KMS-11 (cell line): ENCODE measurements at regions not wholly inside any gene's neighbourhood (a gene's known extent, or its start where the extent isn't known, plus 50 kb on each side); places are given as distances from the start of the nearest gene placed in this dataset.
"Not testable (repeated sequence)": the region's sequence is repeated elsewhere in the genome, so short reads cannot be mapped to it uniquely, and the experiment has no call there.

Experiments used
- H2AFZ ChIP-seq: fragments of 200-600 bp; sonication (generic); 2 replicates; pipeline ENCODE4 v1.6.1; 2016; ENCODE audit warnings: antibody characterized with exemption, mixed run types, low read depth
- H3K27ac ChIP-seq: fragments of 200-600 bp; sonication (generic); 2 replicates; pipeline ENCODE4 v1.6.1; 2016; ENCODE audit warnings: mild to moderate bottlenecking, mixed run types
- H3K27me3 ChIP-seq: fragments of 200-600 bp; sonication (generic); 2 replicates; pipeline ENCODE4 v1.6.1; 2017; ENCODE audit warnings: mild to moderate bottlenecking, low read depth, mixed run types, moderate library complexity; ENCODE audit not compliant: insufficient read depth
- H3K36me3 ChIP-seq: fragments of 200-600 bp; sonication (generic); 2 replicates; pipeline ENCODE4 v1.6.1; 2017; ENCODE audit warnings: mild to moderate bottlenecking, mixed run types; ENCODE audit not compliant: insufficient read depth
- H3K4me1 ChIP-seq: fragments of 200-600 bp; sonication (generic); 2 replicates; pipeline ENCODE4 v1.6.1; 2016; ENCODE audit warnings: mild to moderate bottlenecking, low read depth, mixed run types; ENCODE audit not compliant: poor library complexity, severe bottlenecking
- H3K4me2 ChIP-seq: fragments of 200-600 bp; sonication (generic); 2 replicates; pipeline ENCODE4 v1.7.0; 2016; ENCODE audit warnings: mild to moderate bottlenecking, mixed run types
- H3K4me3 ChIP-seq: fragments of 200-600 bp; sonication (generic); IDR thresholded peaks from 2 replicates; pipeline ENCODE4 v1.6.1; 2017; ENCODE audit warnings: low read depth, low read length, mixed read lengths; ENCODE audit not compliant: insufficient read depth
- H3K79me2 ChIP-seq: fragments of 200-600 bp; sonication (generic); 2 replicates; pipeline ENCODE4 v1.6.1; 2016; ENCODE audit warnings: low read depth, mixed run types; ENCODE audit not compliant: insufficient read depth
- H3K9ac ChIP-seq: fragments of 200-600 bp; sonication (generic); 2 replicates; pipeline ENCODE4 v1.6.1; 2016; ENCODE audit warnings: mild to moderate bottlenecking, mixed run types
- H4K20me1 ChIP-seq: fragments of 200-600 bp; sonication (generic); 2 replicates; pipeline ENCODE4 v1.6.1; 2016; ENCODE audit warnings: mild to moderate bottlenecking, mixed run types; ENCODE audit not compliant: insufficient read depth
- TF ChIP-seq, protein P1 (sequence below): fragments of 200-600 bp; sonication (generic); conservative IDR thresholded peaks from 2 replicates; pipeline ENCODE4 v1.6.1; 2017; ENCODE audit warnings: low read depth, mild to moderate bottlenecking, antibody characterized with exemption, low read length, moderate library complexity, mixed read lengths

DNA sequence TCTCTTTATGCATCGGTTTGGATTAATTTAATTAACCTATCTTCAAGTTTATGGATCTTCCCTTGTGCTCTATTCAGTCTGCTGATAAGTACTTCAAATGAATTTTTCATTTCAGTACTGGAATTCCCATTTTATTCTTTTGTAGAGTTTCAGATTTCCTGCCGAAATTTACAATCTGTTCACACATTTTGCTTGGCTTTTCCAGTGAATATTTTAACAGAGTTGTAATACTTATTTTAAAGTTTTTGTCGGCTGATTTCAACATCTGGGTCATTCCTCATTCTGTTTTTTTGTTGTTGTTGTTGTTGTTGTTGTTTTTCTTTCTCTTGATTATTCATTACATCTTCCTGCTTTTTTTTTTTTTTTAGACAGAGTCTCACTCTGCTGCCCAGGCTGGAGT, 89.9 kb upstream of the KCNMA1 start:
- Histone ChIP-seq H3K9ac (no peak overlapping the region), H3K36me3 (no peaks in the 10 kb centered on the region), H3K27ac (no peak overlapping the region), H3K27me3 (no peaks in the 10 kb centered on the region), H3K79me2 (no peaks in the 10 kb centered on the region), H3K4me1 (no peaks in the 10 kb centered on the region), H3K4me3 (no peak overlapping the region), H3K4me2 (no peak overlapping the region), H4K20me1 (no peaks in the 10 kb centered on the region), H2AFZ (no peak overlapping the region)
- TF ChIP-seq, protein P1, sequence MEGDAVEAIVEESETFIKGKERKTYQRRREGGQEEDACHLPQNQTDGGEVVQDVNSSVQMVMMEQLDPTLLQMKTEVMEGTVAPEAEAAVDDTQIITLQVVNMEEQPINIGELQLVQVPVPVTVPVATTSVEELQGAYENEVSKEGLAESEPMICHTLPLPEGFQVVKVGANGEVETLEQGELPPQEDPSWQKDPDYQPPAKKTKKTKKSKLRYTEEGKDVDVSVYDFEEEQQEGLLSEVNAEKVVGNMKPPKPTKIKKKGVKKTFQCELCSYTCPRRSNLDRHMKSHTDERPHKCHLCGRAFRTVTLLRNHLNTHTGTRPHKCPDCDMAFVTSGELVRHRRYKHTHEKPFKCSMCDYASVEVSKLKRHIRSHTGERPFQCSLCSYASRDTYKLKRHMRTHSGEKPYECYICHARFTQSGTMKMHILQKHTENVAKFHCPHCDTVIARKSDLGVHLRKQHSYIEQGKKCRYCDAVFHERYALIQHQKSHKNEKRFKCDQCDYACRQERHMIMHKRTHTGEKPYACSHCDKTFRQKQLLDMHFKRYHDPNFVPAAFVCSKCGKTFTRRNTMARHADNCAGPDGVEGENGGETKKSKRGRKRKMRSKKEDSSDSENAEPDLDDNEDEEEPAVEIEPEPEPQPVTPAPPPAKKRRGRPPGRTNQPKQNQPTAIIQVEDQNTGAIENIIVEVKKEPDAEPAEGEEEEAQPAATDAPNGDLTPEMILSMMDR: no peak

DNA sequence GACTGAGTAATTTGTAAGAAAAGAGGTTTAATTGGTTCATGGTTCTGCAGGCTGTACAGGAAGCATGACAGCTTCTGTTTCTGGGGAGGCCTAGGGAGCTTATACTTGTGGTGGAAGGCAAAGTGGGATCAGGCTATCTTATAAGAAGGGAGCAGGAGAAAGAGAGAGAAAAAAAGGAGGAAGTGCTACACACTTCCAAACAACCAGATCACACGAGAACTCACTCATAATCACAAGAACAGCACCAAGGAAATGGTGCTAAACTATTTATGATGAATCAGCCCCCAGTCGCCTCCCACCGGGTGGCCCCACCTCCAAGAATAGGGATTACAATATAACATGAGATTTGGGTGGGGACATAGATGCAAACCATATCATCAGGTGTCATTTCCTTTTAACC, 89.1 kb upstream of the KCNMA1 start:
- Histone ChIP-seq H3K9ac (no peak overlapping the region), H3K4me3 (no peak overlapping the region), H2AFZ (no peak overlapping the region), H3K4me1 (no peaks in the 10 kb centered on the region), H3K36me3 (no peaks in the 10 kb centered on the region), H4K20me1 (no peaks in the 10 kb centered on the region), H3K27ac (no peak overlapping the region), H3K79me2 (no peaks in the 10 kb centered on the region), H3K4me2 (no peak overlapping the region), H3K27me3 (no peaks in the 10 kb centered on the region)
- TF ChIP-seq, protein P1: no peak

DNA sequence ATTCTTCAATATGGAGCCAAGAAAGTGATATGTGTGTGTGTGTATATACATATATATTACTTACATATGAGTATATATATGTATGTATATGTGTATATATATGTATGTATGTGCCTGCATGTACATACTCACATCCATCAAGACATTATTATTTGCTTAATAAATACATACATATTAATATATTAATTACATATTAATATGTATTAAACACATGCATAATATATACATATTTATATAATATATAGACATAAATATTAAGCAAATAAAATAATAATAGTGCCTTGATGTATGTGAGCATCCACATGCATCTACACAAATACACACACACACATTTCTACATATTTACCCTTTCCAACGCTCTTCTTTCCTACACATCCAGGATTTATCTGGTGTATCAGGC, 88.7 kb upstream of the KCNMA1 start:
- Histone ChIP-seq H3K4me1 (no peaks in the 10 kb centered on the region), H3K9ac (no peak overlapping the region), H3K36me3 (no peaks in the 10 kb centered on the region), H3K4me3 (no peak overlapping the region), H3K79me2 (no peaks in the 10 kb centered on the region), H3K4me2 (no peak overlapping the region), H2AFZ (no peak overlapping the region), H3K27ac (no peak overlapping the region), H3K27me3 (no peaks in the 10 kb centered on the region), H4K20me1 (no peaks in the 10 kb centered on the region)
- TF ChIP-seq, protein P1: no peak

DNA sequence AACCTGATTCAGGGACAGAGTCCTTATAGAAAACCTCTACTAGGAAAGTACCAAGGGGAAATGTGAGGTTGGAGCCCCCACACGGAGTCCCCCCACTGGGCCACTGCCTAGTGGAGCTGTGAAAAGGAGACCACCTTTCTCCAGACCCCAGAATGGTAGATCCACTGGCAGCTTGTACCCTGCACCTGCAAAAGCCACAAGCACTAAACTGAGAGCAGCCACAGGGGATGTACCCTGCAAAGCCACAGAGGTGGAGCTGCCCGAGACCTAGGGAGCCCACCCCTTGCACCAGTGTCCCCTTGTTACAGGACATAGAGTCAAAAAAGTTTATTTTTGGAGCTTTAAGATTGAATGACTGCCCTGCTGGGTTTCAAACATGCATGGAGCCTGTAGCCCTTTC, 87.2 kb upstream of the KCNMA1 start:
- H2AFZ ChIP-seq: no peak overlapping the region
- H3K27me3 ChIP-seq: no peaks in the 10 kb centered on the region
- no peaks in the 10 kb centered on the region for H3K4me1 ChIP-seq
- H3K27ac ChIP-seq: no peak overlapping the region
- H4K20me1 ChIP-seq: no peaks in the 10 kb centered on the region
- H3K4me3 ChIP-seq: no peak overlapping the region
- no peak overlapping the region for H3K9ac ChIP-seq
- no peaks in the 10 kb centered on the region for H3K79me2 ChIP-seq
- TF ChIP-seq, protein P1: no peak
- H3K4me2 ChIP-seq: no peak overlapping the region
- no peaks in the 10 kb centered on the region for H3K36me3 ChIP-seq

DNA sequence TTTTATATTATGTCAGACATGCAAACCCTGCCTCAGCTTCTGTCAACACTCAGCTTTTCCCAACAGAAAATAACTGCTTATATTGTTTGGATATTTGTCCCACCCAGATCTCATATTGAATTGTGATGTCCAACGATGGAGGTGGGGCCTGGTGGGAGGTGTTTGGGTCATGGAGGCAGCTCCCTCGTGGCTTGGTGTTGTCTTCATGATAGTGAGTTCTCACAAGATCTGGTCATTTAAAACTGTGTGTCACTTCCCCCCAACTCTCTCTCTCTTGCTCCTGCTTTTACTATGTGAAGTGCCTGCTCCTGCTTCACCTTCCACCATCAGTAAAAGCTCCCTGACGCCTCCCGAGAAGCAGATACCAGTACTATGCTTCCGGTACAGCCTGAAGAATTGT, 85.8 kb upstream of the KCNMA1 start:
- no peaks in the 10 kb centered on the region for H3K4me1 ChIP-seq
- no peak overlapping the region for H3K27ac ChIP-seq
- no peaks in the 10 kb centered on the region for H4K20me1 ChIP-seq
- no peaks in the 10 kb centered on the region for H3K79me2 ChIP-seq
- no peak overlapping the region for H3K4me3 ChIP-seq
- no peak overlapping the region for H3K9ac ChIP-seq
- no peak overlapping the region for H3K4me2 ChIP-seq
- H3K27me3 ChIP-seq: no peaks in the 10 kb centered on the region
- H2AFZ ChIP-seq: no peak overlapping the region
- TF ChIP-seq, protein P1: no peak
- no peaks in the 10 kb centered on the region for H3K36me3 ChIP-seq

DNA sequence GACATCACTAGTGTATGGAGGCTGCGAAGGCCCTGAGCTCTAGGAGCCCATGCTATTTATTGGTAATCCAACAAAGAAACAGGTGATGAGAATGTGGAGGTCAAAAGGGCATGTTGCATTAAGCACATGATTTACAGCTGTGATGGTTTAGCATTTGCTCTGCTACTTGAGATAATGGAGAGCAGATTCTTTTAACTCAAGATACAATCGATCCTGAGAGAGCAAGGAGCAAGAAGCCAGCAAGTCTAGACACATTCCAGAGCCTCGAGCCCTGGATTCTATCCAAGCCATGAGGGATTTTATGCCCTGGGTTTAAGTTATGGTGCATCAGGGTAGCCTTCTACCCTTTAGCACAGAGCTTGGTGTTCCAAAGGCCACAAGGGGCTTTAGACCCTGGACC, 85.3 kb upstream of the KCNMA1 start:
- H4K20me1 ChIP-seq, H2AFZ ChIP-seq, H3K27me3 ChIP-seq, H3K4me2 ChIP-seq, H3K79me2 ChIP-seq, H3K9ac ChIP-seq, H3K27ac ChIP-seq, H3K4me1 ChIP-seq, H3K36me3 ChIP-seq, H3K4me3 ChIP-seq: not testable (repeated sequence)
